Activated CD8-positive, alpha-beta memory T cell treated with anti-CD3 and anti-CD28 coated beads, Interleukin-2, amount 10 ng/mL, durations not matched to agents 7 days and 5 days (primary cell): ENCODE measurements at regions not wholly inside any gene's neighbourhood (a gene's known extent, or its start where the extent isn't known, plus 50 kb on each side); places are given as distances from the start of the nearest gene placed in this dataset.

Experiments
- ATAC-seq: fragments of 150-1000 bp; cut with Tn5 transposase; one replicate; pipeline ENCODE4 v1.10.0; 2021; ENCODE audit warnings: moderate library complexity
- CTCF ChIA-PET: fragments of 350-600 bp; sonication (Branson Sonifier 250); formaldehyde crosslinking; loops from one replicate; lab custom pipeline; 2021; ENCODE audit warnings: antibody characterized with exemption; lab: Charles Lee
- DNase-seq: peaks from one replicate; pipeline ENCODE4 v3.0.0-alpha.2; 2020
- H3K27ac Mint-ChIP-seq: one replicate; pipeline ENCODE4 v1.8.0; 2021; ENCODE audit warnings: mild to moderate bottlenecking, mixed read lengths
- H3K27me3 Mint-ChIP-seq: one replicate; pipeline ENCODE4 v1.8.0; 2021; ENCODE audit warnings: mixed read lengths
- H3K36me3 Mint-ChIP-seq: one replicate; pipeline ENCODE4 v1.8.0; 2021; ENCODE audit warnings: mild to moderate bottlenecking, mixed read lengths
- H3K4me1 Mint-ChIP-seq: one replicate; pipeline ENCODE4 v1.8.0; 2021; ENCODE audit warnings: mixed read lengths
- H3K4me3 Mint-ChIP-seq: one replicate; pipeline ENCODE4 v1.8.0; 2021; ENCODE audit warnings: mild to moderate bottlenecking, moderate library complexity, mixed read lengths
- H3K9me3 Mint-ChIP-seq: one replicate; pipeline ENCODE4 v1.8.0; 2022; ENCODE audit warnings: low read depth, mixed read lengths

- H3K4me1 Mint-ChIP-seq = no peaks in the 10 kb centered on the region
- no peak overlapping the region for H3K27ac Mint-ChIP-seq
- no peak overlapping the region for H3K4me3 Mint-ChIP-seq
- H3K9me3 Mint-ChIP-seq = no peaks in the 10 kb centered on the region
- ATAC-seq (no peak), DNase-seq (no peak)
- CTCF ChIA-PET = no interaction called here
- H3K36me3 Mint-ChIP-seq = no peaks in the 10 kb centered on the region
- no peaks in the 10 kb centered on the region for H3K27me3 Mint-ChIP-seq
Observed at GRCh38 chr2:187148059-187148714, 299.2 kb upstream of the ZSWIM2 start.

- H3K4me1 Mint-ChIP-seq = no peaks in the 10 kb centered on the region
- CTCF ChIA-PET = no interaction called here
- no peaks in the 10 kb centered on the region for H3K36me3 Mint-ChIP-seq
- H3K4me3 Mint-ChIP-seq = no peak overlapping the region
- no peaks in the 10 kb centered on the region for H3K27me3 Mint-ChIP-seq
- ATAC-seq = no peak
- peaks cover 2% of the 10 kb centered on the region for H3K9me3 Mint-ChIP-seq
- H3K27ac Mint-ChIP-seq = no peak overlapping the region
- no peak for DNase-seq
Observed at GRCh38 chr2:187143537-187143936, 294.6 kb upstream of the ZSWIM2 start.

- ATAC-seq (no peak), DNase-seq (no peak)
- Mint-ChIP-seq H3K4me1 (no peaks in the 10 kb centered on the region), H3K36me3 (no peaks in the 10 kb centered on the region), H3K4me3 (no peak overlapping the region), H3K27me3 (no peaks in the 10 kb centered on the region), H3K27ac (no peak overlapping the region), H3K9me3 (peaks cover 2% of the 10 kb centered on the region)
- CTCF ChIA-PET = no interaction called here
Observed at GRCh38 chr2:187139469-187139868, 290.5 kb upstream of the ZSWIM2 start.

GRCh38 chr2:187138265-187138664 lies 289.3 kb upstream of the ZSWIM2 start:
- Mint-ChIP-seq H3K9me3 (peaks cover 2% of the 10 kb centered on the region), H3K27me3 (no peaks in the 10 kb centered on the region), H3K36me3 (no peaks in the 10 kb centered on the region), H3K27ac (no peak overlapping the region), H3K4me3 (no peak overlapping the region), H3K4me1 (no peaks in the 10 kb centered on the region)
- CTCF ChIA-PET = no interaction called here
- DNase-seq = no peak
- no peak for ATAC-seq

- Mint-ChIP-seq H3K4me3 (no peak overlapping the region), H3K4me1 (no peaks in the 10 kb centered on the region), H3K27me3 (no peaks in the 10 kb centered on the region), H3K9me3 (peaks cover 2% of the 10 kb centered on the region), H3K36me3 (no peaks in the 10 kb centered on the region), H3K27ac (no peak overlapping the region)
- no peak for DNase-seq
- CTCF ChIA-PET = no interaction called here
- ATAC-seq = no peak
Observed at GRCh38 chr2:187136646-187137045, 287.7 kb upstream of the ZSWIM2 start.

GRCh38 chr2:187134306-187134705 lies 285.3 kb upstream of the ZSWIM2 start:
- H3K27me3 Mint-ChIP-seq = no peaks in the 10 kb centered on the region
- H3K36me3 Mint-ChIP-seq = no peaks in the 10 kb centered on the region
- DNase-seq (no peak), ATAC-seq (no peak)
- H3K27ac Mint-ChIP-seq = no peak overlapping the region
- CTCF ChIA-PET = no interaction called here
- no peaks in the 10 kb centered on the region for H3K4me1 Mint-ChIP-seq
- H3K4me3 Mint-ChIP-seq = no peak overlapping the region
- H3K9me3 Mint-ChIP-seq = no peaks in the 10 kb centered on the region

- ATAC-seq = no peak
- H3K4me1 Mint-ChIP-seq = no peaks in the 10 kb centered on the region
- H3K36me3 Mint-ChIP-seq = no peaks in the 10 kb centered on the region
- no peaks in the 10 kb centered on the region for H3K27me3 Mint-ChIP-seq
- H3K9me3 Mint-ChIP-seq = no peaks in the 10 kb centered on the region
- no peak overlapping the region for H3K4me3 Mint-ChIP-seq
- H3K27ac Mint-ChIP-seq = no peak overlapping the region
- DNase-seq = no peak
- CTCF ChIA-PET = no interaction called here
Observed at GRCh38 chr2:187129868-187130267, 280.9 kb upstream of the ZSWIM2 start.

- Mint-ChIP-seq H3K4me1 (no peaks in the 10 kb centered on the region), H3K27ac (no peak overlapping the region), H3K4me3 (no peak overlapping the region), H3K36me3 (no peaks in the 10 kb centered on the region), H3K27me3 (no peaks in the 10 kb centered on the region), H3K9me3 (no peaks in the 10 kb centered on the region)
- ATAC-seq (no peak), DNase-seq (no peak)
- CTCF ChIA-PET = no interaction called here
Observed at GRCh38 chr2:187129306-187129705, 280.3 kb upstream of the ZSWIM2 start.

- H3K9me3 Mint-ChIP-seq = no peaks in the 10 kb centered on the region
- ATAC-seq (no peak), DNase-seq (no peak)
- CTCF ChIA-PET = no interaction called here
- no peaks in the 10 kb centered on the region for H3K4me1 Mint-ChIP-seq
- H3K27ac Mint-ChIP-seq = no peak overlapping the region
- no peak overlapping the region for H3K4me3 Mint-ChIP-seq
- H3K27me3 Mint-ChIP-seq = no peaks in the 10 kb centered on the region
- no peaks in the 10 kb centered on the region for H3K36me3 Mint-ChIP-seq
Observed at GRCh38 chr2:187126247-187127005, 277.5 kb upstream of the ZSWIM2 start.

- CTCF ChIA-PET = no interaction called here
- no peak for ATAC-seq
- H3K4me3 Mint-ChIP-seq = no peak overlapping the region
- no peak for DNase-seq
- no peaks in the 10 kb centered on the region for H3K4me1 Mint-ChIP-seq
- H3K27me3 Mint-ChIP-seq = no peaks in the 10 kb centered on the region
- no peaks in the 10 kb centered on the region for H3K9me3 Mint-ChIP-seq
- no peaks in the 10 kb centered on the region for H3K36me3 Mint-ChIP-seq
- no peak overlapping the region for H3K27ac Mint-ChIP-seq
Observed at GRCh38 chr2:187125318-187125717, 276.3 kb upstream of the ZSWIM2 start.

- CTCF ChIA-PET = no interaction called here
Observed at GRCh38 chr2:187124529-187124928, 275.6 kb upstream of the ZSWIM2 start.

GRCh38 chr2:187118331-187119099 lies 269.5 kb upstream of the ZSWIM2 start:
- Mint-ChIP-seq H3K36me3 (no peaks in the 10 kb centered on the region), H3K4me1 (no peaks in the 10 kb centered on the region), H3K27ac (no peak overlapping the region), H3K27me3 (no peaks in the 10 kb centered on the region), H3K9me3 (no peaks in the 10 kb centered on the region), H3K4me3 (no peak overlapping the region)
- CTCF ChIA-PET = no interaction called here
- no peak for DNase-seq
- no peak for ATAC-seq

More at GRCh38 chr2:187124529-187124928, 275.6 kb upstream of the ZSWIM2 start:
- ATAC-seq = no peak
- H3K27me3 Mint-ChIP-seq = no peaks in the 10 kb centered on the region
- no peaks in the 10 kb centered on the region for H3K4me1 Mint-ChIP-seq
- H3K9me3 Mint-ChIP-seq = no peaks in the 10 kb centered on the region
- no peak overlapping the region for H3K27ac Mint-ChIP-seq
- no peak for DNase-seq
- no peak overlapping the region for H3K4me3 Mint-ChIP-seq
- H3K36me3 Mint-ChIP-seq = no peaks in the 10 kb centered on the region

- Mint-ChIP-seq H3K4me3 (no peak overlapping the region), H3K4me1 (no peaks in the 10 kb centered on the region), H3K9me3 (no peaks in the 10 kb centered on the region), H3K27me3 (no peaks in the 10 kb centered on the region), H3K36me3 (no peaks in the 10 kb centered on the region), H3K27ac (no peak overlapping the region)
- no peak for DNase-seq
- ATAC-seq = no peak
- CTCF ChIA-PET = no interaction called here
Observed at GRCh38 chr2:187117483-187117882, 268.5 kb upstream of the ZSWIM2 start.

GRCh38 chr2:187115627-187116026 lies 266.7 kb upstream of the ZSWIM2 start:
- Mint-ChIP-seq H3K4me1 (no peaks in the 10 kb centered on the region), H3K36me3 (no peaks in the 10 kb centered on the region), H3K9me3 (no peaks in the 10 kb centered on the region), H3K27me3 (no peaks in the 10 kb centered on the region), H3K27ac (no peak overlapping the region), H3K4me3 (no peak overlapping the region)
- no peak for DNase-seq
- no peak for ATAC-seq
- CTCF ChIA-PET = no interaction called here
